ENCODE measurements at regions not wholly inside any gene's neighbourhood (a gene's known extent, or its start where the extent isn't known, plus 50 kb on each side); places are given as distances from the start of the nearest gene placed in this dataset.

DNA sequence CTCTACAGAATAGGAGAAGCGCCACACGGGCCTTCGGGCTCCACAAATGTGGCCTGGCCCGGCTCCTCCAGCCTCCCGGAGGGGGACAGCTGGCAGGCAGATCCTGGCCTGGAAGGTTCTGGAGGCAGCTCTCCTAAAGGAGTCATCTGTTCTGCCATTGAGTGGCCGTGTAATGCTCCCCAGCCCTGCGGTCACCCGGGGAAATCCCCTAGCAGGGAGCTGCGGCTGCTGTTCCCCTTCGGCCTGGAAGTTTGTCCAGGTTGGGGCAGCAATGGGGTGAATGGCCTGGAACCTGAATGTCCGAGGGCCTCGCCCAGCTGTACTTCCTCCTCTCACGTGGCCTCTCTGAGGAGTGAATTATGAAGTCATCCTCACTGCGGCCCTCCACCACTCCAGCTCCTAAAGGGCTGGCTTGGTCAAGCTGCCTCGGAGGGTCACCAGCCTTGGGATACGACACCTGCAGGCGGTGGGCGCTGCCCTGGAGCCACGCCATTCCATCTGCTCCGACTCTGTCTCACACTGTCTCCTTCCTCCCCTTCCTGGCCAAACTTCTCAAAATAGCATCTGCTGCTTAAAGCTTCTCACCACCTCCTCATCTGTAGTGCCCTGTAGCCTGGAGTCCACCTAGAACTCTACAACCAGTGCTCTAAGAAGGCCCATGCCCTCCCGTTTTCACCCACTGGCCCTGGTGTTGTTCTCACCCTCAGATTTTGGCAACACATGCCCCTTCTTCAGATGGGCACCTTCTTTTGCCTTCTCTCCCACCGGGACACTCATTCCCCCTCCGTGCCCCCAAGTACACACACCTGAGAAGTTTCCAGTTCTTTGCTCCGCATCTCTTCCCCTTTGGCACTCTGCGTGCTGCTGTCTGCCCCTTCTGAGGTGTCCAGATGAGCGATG, 54.4 kb upstream of the TMPRSS2 start:
- H3K27ac ChIP-seq (ENCODE audit: low read depth, low read length, poor library complexity, severe bottlenecking), result no peak overlapping the region
- H3K4me2 ChIP-seq (ENCODE audit: low read length), result no peak overlapping the region
- no peak overlapping the region for H2AFZ ChIP-seq (ENCODE audit: low read length)
- DNase-seq (ENCODE audit: low spot score), result no peak
- no peaks in the 10 kb centered on the region for H3K9me2 ChIP-seq (ENCODE audit: insufficient read depth, low read length)
- H3K4me1 ChIP-seq (ENCODE audit: insufficient read depth, low read length, poor library complexity, severe bottlenecking), result no peaks in the 10 kb centered on the region
- intact Hi-C loops (cut with micrococcal nuclease; ENCODE audit: unreplicated experiment), result no loop called here
- no peaks in the 10 kb centered on the region for H4K20me1 ChIP-seq (ENCODE audit: insufficient read depth, low read length)
- no TSS peak for BruUV-seq (replicated peaks)
- no peaks in the 10 kb centered on the region for H3K9me3 ChIP-seq (ENCODE audit: low read length)
- no peaks in the 10 kb centered on the region for H3K36me3 ChIP-seq (ENCODE audit: insufficient read depth, low read length)
- no peaks in the 10 kb centered on the region for H3K79me2 ChIP-seq (ENCODE audit: insufficient read depth, low read depth, low read length)
- POLR2A ChIA-PET, result no interaction called here
- CTCF ChIA-PET (ENCODE audit: unreplicated experiment), result no interaction called here
- H3K4me3 ChIP-seq (ENCODE audit: low read depth, low read length, poor library complexity, severe bottlenecking), result no peak overlapping the region
- TF ChIP-seq, protein P1, sequence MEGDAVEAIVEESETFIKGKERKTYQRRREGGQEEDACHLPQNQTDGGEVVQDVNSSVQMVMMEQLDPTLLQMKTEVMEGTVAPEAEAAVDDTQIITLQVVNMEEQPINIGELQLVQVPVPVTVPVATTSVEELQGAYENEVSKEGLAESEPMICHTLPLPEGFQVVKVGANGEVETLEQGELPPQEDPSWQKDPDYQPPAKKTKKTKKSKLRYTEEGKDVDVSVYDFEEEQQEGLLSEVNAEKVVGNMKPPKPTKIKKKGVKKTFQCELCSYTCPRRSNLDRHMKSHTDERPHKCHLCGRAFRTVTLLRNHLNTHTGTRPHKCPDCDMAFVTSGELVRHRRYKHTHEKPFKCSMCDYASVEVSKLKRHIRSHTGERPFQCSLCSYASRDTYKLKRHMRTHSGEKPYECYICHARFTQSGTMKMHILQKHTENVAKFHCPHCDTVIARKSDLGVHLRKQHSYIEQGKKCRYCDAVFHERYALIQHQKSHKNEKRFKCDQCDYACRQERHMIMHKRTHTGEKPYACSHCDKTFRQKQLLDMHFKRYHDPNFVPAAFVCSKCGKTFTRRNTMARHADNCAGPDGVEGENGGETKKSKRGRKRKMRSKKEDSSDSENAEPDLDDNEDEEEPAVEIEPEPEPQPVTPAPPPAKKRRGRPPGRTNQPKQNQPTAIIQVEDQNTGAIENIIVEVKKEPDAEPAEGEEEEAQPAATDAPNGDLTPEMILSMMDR (conservative IDR thresholded peaks at IDR 0.05; ENCODE audit: low read length), result no peak
- TF ChIP-seq EZH2phosphoT487 (IDR thresholded peaks at IDR 0.05; ENCODE audit: borderline replicate concordance, low read depth, low read length), result no peak

DNA sequence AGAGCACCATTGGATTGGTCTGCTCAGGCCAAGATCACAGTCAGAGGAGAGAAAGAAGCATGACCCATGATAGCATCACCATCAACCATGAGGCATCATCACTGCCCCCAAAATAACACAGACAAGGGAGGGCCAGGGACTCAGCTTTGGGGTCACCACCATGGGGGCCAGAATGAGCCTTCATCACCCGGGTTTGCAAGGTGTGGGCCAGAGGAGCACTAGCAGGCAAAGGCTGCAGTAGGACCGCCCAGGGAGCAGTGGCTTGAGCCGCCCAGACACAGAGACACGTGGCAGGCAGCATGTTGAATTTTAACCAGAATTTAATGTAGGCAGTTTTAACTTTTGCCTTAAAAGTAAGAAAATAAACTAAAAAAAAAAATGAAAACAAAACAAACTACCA, 53.7 kb upstream of the TMPRSS2 start:
- TF ChIP-seq EZH2phosphoT487 (IDR thresholded peaks at IDR 0.05; ENCODE audit: borderline replicate concordance, low read depth, low read length), result no peak
- TF ChIP-seq, protein P1 (conservative IDR thresholded peaks at IDR 0.05; ENCODE audit: low read length), result no peak
- no peaks in the 10 kb centered on the region for H3K79me2 ChIP-seq (ENCODE audit: insufficient read depth, low read depth, low read length)
- BruUV-seq (replicated peaks), result no TSS peak
- no peak overlapping the region for H3K4me3 ChIP-seq (ENCODE audit: low read depth, low read length, poor library complexity, severe bottlenecking)
- H2AFZ ChIP-seq (ENCODE audit: low read length), result no peak overlapping the region
- ChIA-PET CTCF (ENCODE audit: unreplicated experiment) (no interaction called here), POLR2A (no interaction called here)
- H4K20me1 ChIP-seq (ENCODE audit: insufficient read depth, low read length), result no peaks in the 10 kb centered on the region
- no peak overlapping the region for H3K4me2 ChIP-seq (ENCODE audit: low read length)
- H3K36me3 ChIP-seq (ENCODE audit: insufficient read depth, low read length), result no peaks in the 10 kb centered on the region
- intact Hi-C loops (cut with micrococcal nuclease; ENCODE audit: unreplicated experiment), result no loop called here
- no peaks in the 10 kb centered on the region for H3K9me3 ChIP-seq (ENCODE audit: low read length)
- no peak for DNase-seq (ENCODE audit: low spot score)
- H3K9me2 ChIP-seq (ENCODE audit: insufficient read depth, low read length), result no peaks in the 10 kb centered on the region
- H3K4me1 ChIP-seq (ENCODE audit: insufficient read depth, low read length, poor library complexity, severe bottlenecking), result no peaks in the 10 kb centered on the region
- H3K27ac ChIP-seq (ENCODE audit: low read depth, low read length, poor library complexity, severe bottlenecking), result no peak overlapping the region

DNA sequence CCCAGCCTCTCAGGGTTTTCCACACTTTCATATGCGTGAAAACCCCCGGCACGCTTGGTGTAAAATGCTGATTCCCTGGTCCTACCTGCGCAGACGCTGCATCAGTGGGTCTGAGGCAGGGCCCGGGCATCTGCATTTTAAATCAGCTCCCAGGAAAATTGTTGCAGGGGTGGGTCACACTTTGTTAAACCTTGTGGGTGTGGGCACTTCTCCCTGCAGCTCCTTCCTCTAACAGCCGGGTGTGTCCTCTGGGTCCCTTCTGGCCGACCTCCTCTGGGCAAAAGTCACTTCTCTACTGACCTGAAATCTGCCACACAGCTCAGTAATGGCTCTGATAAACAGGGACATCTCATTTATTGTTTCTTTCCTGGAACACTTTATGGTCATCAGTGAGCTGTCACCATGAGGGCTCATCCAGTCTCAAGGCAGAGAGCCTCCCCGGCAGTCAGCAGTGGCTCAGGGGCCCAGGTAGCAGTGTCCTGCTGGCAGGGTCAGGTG, 52.8 kb upstream of the TMPRSS2 start:
- CTCF ChIA-PET (ENCODE audit: unreplicated experiment), result no interaction called here
- TF ChIP-seq, protein P1 (conservative IDR thresholded peaks at IDR 0.05; ENCODE audit: low read length), result no peak
- TF ChIP-seq EZH2phosphoT487 (IDR thresholded peaks at IDR 0.05; ENCODE audit: borderline replicate concordance, low read depth, low read length), result no peak
- Histone ChIP-seq H3K4me3 (ENCODE audit: low read depth, low read length, poor library complexity, severe bottlenecking) (no peak overlapping the region), H2AFZ (ENCODE audit: low read length) (no peak overlapping the region), H3K4me2 (ENCODE audit: low read length) (no peak overlapping the region), H3K4me1 (ENCODE audit: insufficient read depth, low read length, poor library complexity, severe bottlenecking) (no peaks in the 10 kb centered on the region), H3K9me2 (ENCODE audit: insufficient read depth, low read length) (no peaks in the 10 kb centered on the region), H3K79me2 (ENCODE audit: insufficient read depth, low read depth, low read length) (no peaks in the 10 kb centered on the region), H3K9me3 (ENCODE audit: low read length) (no peaks in the 10 kb centered on the region), H4K20me1 (ENCODE audit: insufficient read depth, low read length) (no peaks in the 10 kb centered on the region), H3K27ac (ENCODE audit: low read depth, low read length, poor library complexity, severe bottlenecking) (no peak overlapping the region), H3K36me3 (ENCODE audit: insufficient read depth, low read length) (no peaks in the 10 kb centered on the region)
- POLR2A ChIA-PET, result interaction anchor here (0.8 kb wide), 1 partner anchor 18 kb away, joined by 3 read pairs; no protein-coding TSS in a partner anchor
- intact Hi-C loops (cut with micrococcal nuclease; ENCODE audit: unreplicated experiment), result no loop called here
- DNase-seq (ENCODE audit: low spot score), result no peak
- no TSS peak for BruUV-seq (replicated peaks)
